Common myeloid progenitor, CD34-positive (primary cell): ENCODE measurements at regions not wholly inside any gene's neighbourhood (a gene's known extent, or its start where the extent isn't known, plus 50 kb on each side); places are given as distances from the start of the nearest gene placed in this dataset.

Source experiments
- CTCF ChIA-PET: fragments of 350-600 bp; sonication (Branson Sonifier 250); formaldehyde crosslinking; loops from one replicate; lab custom pipeline; 2021; ENCODE audit warnings: antibody characterized with exemption; lab: Charles Lee
- POLR2A ChIA-PET: fragments of 350-600 bp; sonication (Branson Sonifier 250); formaldehyde crosslinking; loops from one replicate; lab custom pipeline; 2021; ENCODE audit warnings: antibody characterized with exemption; lab: Charles Lee
- DNase-seq, 3 donors: peaks; one replicate each; pipeline versions ENCODE4 v3.0.0 to v3.0.0-alpha.2; 2013
- H3K27ac ChIP-seq, 2 experiments: 1 replicate in 1 of 2; 2 replicates in 1 of 2; pipeline ENCODE4 v1.7.0; 2013; ENCODE audit warnings: inconsistent platforms in 2 of 2, low read length in 2 of 2, mild to moderate bottlenecking in 2 of 2, low read depth in 1 of 2, moderate library complexity in 1 of 2; ENCODE audit not compliant: severe bottlenecking in 2 of 2, insufficient read depth in 1 of 2, poor library complexity in 1 of 2
- H3K27me3 ChIP-seq, 5 experiments: replicated peaks in 2 of 5; 1 replicate in 3 of 5; 2 replicates in 2 of 5; pipeline versions ENCODE4 v1.6.1 to v1.7.0; 2013; ENCODE audit warnings: low read length in 4 of 5, mild to moderate bottlenecking in 2 of 5, moderate library complexity in 2 of 5, inconsistent platforms in 1 of 5; ENCODE audit not compliant: insufficient read depth in 5 of 5, control insufficient read depth in 4 of 5
- H3K36me3 ChIP-seq, 4 experiments: 1 replicate in 2 of 4; 2 replicates in 2 of 4; pipeline versions ENCODE4 v1.6.1 to v1.7.0; 2013; ENCODE audit warnings: low read length in 3 of 4, control low read depth in 1 of 4, mild to moderate bottlenecking in 1 of 4; ENCODE audit not compliant: control insufficient read depth in 4 of 4, insufficient read depth in 4 of 4
- H3K4me1 ChIP-seq, 4 experiments: 1 replicate in 3 of 4; 2 replicates in 1 of 4; pipeline versions ENCODE4 v1.6.1 to v1.7.1; 2013; ENCODE audit warnings: low read length in 3 of 4, mild to moderate bottlenecking in 3 of 4, control low read depth in 1 of 4, inconsistent platforms in 1 of 4, moderate library complexity in 1 of 4; ENCODE audit not compliant: control insufficient read depth in 4 of 4, insufficient read depth in 4 of 4; ENCODE audit errors: control extremely low read depth in 1 of 4
- H3K4me3 ChIP-seq, 7 experiments: 1 replicate in 4 of 7; 2 replicates in 3 of 7; pipeline versions ENCODE4 v1.5.1 to v1.7.0; 2013; ENCODE audit warnings: mild to moderate bottlenecking in 7 of 7, low read length in 6 of 7, moderate library complexity in 6 of 7, inconsistent platforms in 2 of 7, low read depth in 2 of 7, control low read depth in 1 of 7; ENCODE audit not compliant: insufficient read depth in 4 of 7, control insufficient read depth in 1 of 7; ENCODE audit errors: extremely low read depth in 1 of 7
- H3K9me3 ChIP-seq, 5 experiments: 1 replicate in 4 of 5; 2 replicates in 1 of 5; pipeline versions ENCODE4 v1.6.1 to v1.7.1; 2013; ENCODE audit warnings: low read length in 4 of 5, mild to moderate bottlenecking in 2 of 5, inconsistent platforms in 1 of 5, low read depth in 1 of 5, moderate library complexity in 1 of 5; ENCODE audit not compliant: control insufficient read depth in 4 of 5, insufficient read depth in 2 of 5; ENCODE audit errors: control extremely low read depth in 1 of 5
- WGBS: methylation state at CpG from one replicate; pipeline ENCODE4 v1.1.5; 2013; ENCODE audit not compliant: insufficient coverage; 5-methylcytosine and 5-hydroxymethylcytosine counted together

- DNase-seq: no peak
- peaks cover 0 to 5% (median 0%) of the 10 kb centered on the region in 5 experiments for H3K9me3 ChIP-seq
- no CpG with 5 or more reads among the region's 1 CpG for WGBS
These were observed 465.0 kb downstream of the TDRD3 start for GRCh38 chr13:60862036-60862435.

GRCh38 chr13:60857698-60858097, 460.7 kb downstream of the TDRD3 start:
- H3K27ac ChIP-seq: no peak overlapping the region
- ChIA-PET CTCF (interaction anchor here (1.5 kb wide), 1 partner anchor 10 kb away, joined by 3 read pairs; no protein-coding TSS in a partner anchor), POLR2A (interaction anchor here (0.7 kb wide), 1 partner anchor 41 kb away, joined by 4 read pairs; no protein-coding TSS in a partner anchor)
- no peak overlapping the region for H3K4me3 ChIP-seq
- no peaks in the 10 kb centered on the region for H3K36me3 ChIP-seq
- 92% methylated on average over 3 of the region's 4 CpGs for WGBS
- H3K4me1 ChIP-seq: no peaks in the 10 kb centered on the region
- no peak for DNase-seq
- H3K27me3 ChIP-seq: no peaks in the 10 kb centered on the region
- peaks cover 0 to 6% (median 0%) of the 10 kb centered on the region in 5 experiments for H3K9me3 ChIP-seq

More at GRCh38 chr13:60862036-60862435, 465.0 kb downstream of the TDRD3 start:
- Histone ChIP-seq H3K27me3 (no peaks in the 10 kb centered on the region), H3K4me1 (no peaks in the 10 kb centered on the region), H3K36me3 (no peaks in the 10 kb centered on the region), H3K4me3 (no peak overlapping the region), H3K27ac (no peak overlapping the region)
- ChIA-PET POLR2A (no interaction called here), CTCF (no interaction called here)

- Histone ChIP-seq H3K27ac (no peak overlapping the region), H3K9me3 (peaks cover 0 to 9% (median 0%) of the 10 kb centered on the region in 5 experiments), H3K27me3 (no peaks in the 10 kb centered on the region), H3K36me3 (no peaks in the 10 kb centered on the region), H3K4me1 (no peaks in the 10 kb centered on the region), H3K4me3 (no peak overlapping the region)
- ChIA-PET POLR2A (no interaction called here), CTCF (no interaction called here)
- 94% methylated on average over 4 of the region's 4 CpGs for WGBS
- no peak for DNase-seq
These were observed 455.9 kb downstream of the TDRD3 start for GRCh38 chr13:60852886-60853285.

- DNase-seq: no peak
- H3K4me1 ChIP-seq: no peaks in the 10 kb centered on the region
- H3K4me3 ChIP-seq: no peak overlapping the region
- H3K27ac ChIP-seq: no peak overlapping the region
- H3K27me3 ChIP-seq: no peaks in the 10 kb centered on the region
- POLR2A ChIA-PET: no interaction called here
- H3K36me3 ChIP-seq: no peaks in the 10 kb centered on the region
- CTCF ChIA-PET: no interaction called here
- H3K9me3 ChIP-seq: peaks cover 0 to 10% (median 0%) of the 10 kb centered on the region in 5 experiments
These were observed 454.4 kb downstream of the TDRD3 start for GRCh38 chr13:60851378-60851777.

GRCh38 chr13:60850526-60850925, 453.5 kb downstream of the TDRD3 start:
- Histone ChIP-seq H3K9me3 (peaks cover 0 to 14% (median 0%) of the 10 kb centered on the region in 5 experiments), H3K4me1 (no peaks in the 10 kb centered on the region), H3K4me3 (no peak overlapping the region), H3K27me3 (no peaks in the 10 kb centered on the region), H3K36me3 (no peaks in the 10 kb centered on the region), H3K27ac (no peak overlapping the region)
- no CpG with 5 or more reads among the region's 2 CpGs for WGBS
- no peak for DNase-seq
- POLR2A ChIA-PET: no interaction called here
- CTCF ChIA-PET: no interaction called here

- WGBS: 20% methylated on average over 1 of the region's 3 CpGs
- no peak overlapping the region for H3K27ac ChIP-seq
- H3K36me3 ChIP-seq: no peaks in the 10 kb centered on the region
- ChIA-PET POLR2A (no interaction called here), CTCF (no interaction called here)
- H3K27me3 ChIP-seq: no peaks in the 10 kb centered on the region
- peaks cover 0 to 2% (median 0%) of the 10 kb centered on the region in 5 experiments for H3K9me3 ChIP-seq
- H3K4me1 ChIP-seq: no peaks in the 10 kb centered on the region
- no peak overlapping the region for H3K4me3 ChIP-seq
- DNase-seq: peak in 2 of 3 donors; percentile 24 to 55
These were observed 441.6 kb downstream of the TDRD3 start for GRCh38 chr13:60838581-60838980.

- H3K9me3 ChIP-seq: peaks cover 0 to 2% (median 0%) of the 10 kb centered on the region in 5 experiments
- DNase-seq: peak in 1 of 3 donors; percentile 2
- no peak overlapping the region for H3K4me3 ChIP-seq
- WGBS: 100% methylated on average over 1 of the region's 1 CpG
- H3K27ac ChIP-seq: no peak overlapping the region
- H3K36me3 ChIP-seq: no peaks in the 10 kb centered on the region
- H3K27me3 ChIP-seq: no peaks in the 10 kb centered on the region
- H3K4me1 ChIP-seq: no peaks in the 10 kb centered on the region
- ChIA-PET CTCF (no interaction called here), POLR2A (no interaction called here)
These were observed 440.8 kb downstream of the TDRD3 start for GRCh38 chr13:60837806-60838205.
